Sigmoid colon (tissue), 4 donors: ENCODE measurements at regions not wholly inside any gene's neighbourhood (a gene's known extent, or its start where the extent isn't known, plus 50 kb on each side); places are given as distances from the start of the nearest gene placed in this dataset.

Experiments
- EP300 ChIP-seq, 4 donors: sonication (generic); formaldehyde crosslinking; IDR thresholded peaks; one replicate each; pipeline ENCODE4 v1.6.1; 2017; ENCODE audit warnings: antibody characterized with exemption in 4 of 4
- POLR2A ChIP-seq, 2 donors: fragments of 450-650 bp; IDR thresholded peaks; one replicate each; pipeline ENCODE4 v1.6.1; 2016; ENCODE audit warnings: antibody characterized with exemption in 2 of 2, mild to moderate bottlenecking in 2 of 2, moderate library complexity in 2 of 2
- TF ChIP-seq, protein P1 (sequence below), 4 experiments: fragments of 450-650 bp in 3 of 4; fragments of 200-600 bp in 1 of 4; IDR thresholded peaks; one replicate each; pipeline ENCODE4 v1.5.1; 2016 to 2019; ENCODE audit warnings: antibody characterized with exemption in 4 of 4, mild to moderate bottlenecking in 3 of 4, moderate library complexity in 2 of 4

DNA sequence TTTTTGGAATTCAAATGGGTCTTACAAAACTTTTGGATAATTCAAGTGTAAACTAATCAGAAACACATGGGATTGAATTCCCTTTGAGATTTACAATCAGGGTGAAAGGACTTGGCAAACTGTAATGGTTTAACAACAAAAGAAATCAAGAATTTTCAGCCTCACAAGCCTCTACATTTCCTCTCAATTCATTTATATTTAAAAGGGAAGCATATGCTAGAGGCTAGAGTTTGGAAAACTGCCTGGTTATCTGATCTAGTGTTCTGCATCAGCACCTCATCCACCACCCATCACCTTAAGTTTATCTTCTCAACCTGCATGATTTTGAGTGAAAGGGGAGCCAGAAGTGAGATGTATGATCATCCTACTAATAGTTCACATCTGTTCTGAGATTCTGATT, 120.7 kb downstream of the TES start:
- TF ChIP-seq POLR2A (IDR thresholded peaks at IDR 0.05) (no peak), EP300 (IDR thresholded peaks at IDR 0.05) (no peak)
- TF ChIP-seq, protein P1, sequence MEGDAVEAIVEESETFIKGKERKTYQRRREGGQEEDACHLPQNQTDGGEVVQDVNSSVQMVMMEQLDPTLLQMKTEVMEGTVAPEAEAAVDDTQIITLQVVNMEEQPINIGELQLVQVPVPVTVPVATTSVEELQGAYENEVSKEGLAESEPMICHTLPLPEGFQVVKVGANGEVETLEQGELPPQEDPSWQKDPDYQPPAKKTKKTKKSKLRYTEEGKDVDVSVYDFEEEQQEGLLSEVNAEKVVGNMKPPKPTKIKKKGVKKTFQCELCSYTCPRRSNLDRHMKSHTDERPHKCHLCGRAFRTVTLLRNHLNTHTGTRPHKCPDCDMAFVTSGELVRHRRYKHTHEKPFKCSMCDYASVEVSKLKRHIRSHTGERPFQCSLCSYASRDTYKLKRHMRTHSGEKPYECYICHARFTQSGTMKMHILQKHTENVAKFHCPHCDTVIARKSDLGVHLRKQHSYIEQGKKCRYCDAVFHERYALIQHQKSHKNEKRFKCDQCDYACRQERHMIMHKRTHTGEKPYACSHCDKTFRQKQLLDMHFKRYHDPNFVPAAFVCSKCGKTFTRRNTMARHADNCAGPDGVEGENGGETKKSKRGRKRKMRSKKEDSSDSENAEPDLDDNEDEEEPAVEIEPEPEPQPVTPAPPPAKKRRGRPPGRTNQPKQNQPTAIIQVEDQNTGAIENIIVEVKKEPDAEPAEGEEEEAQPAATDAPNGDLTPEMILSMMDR (IDR thresholded peaks at IDR 0.05), result no peak
